Suprapubic skin (tissue), 3 donors: ENCODE measurements at regions not wholly inside any gene's neighbourhood (a gene's known extent, or its start where the extent isn't known, plus 50 kb on each side); places are given as distances from the start of the nearest gene placed in this dataset.

Experiments used
- POLR2A ChIP-seq, 2 donors: fragments of 450-650 bp; IDR thresholded peaks; one replicate each; pipeline ENCODE4 v1.6.1; 2017; ENCODE audit warnings: antibody characterized with exemption in 2 of 2, mild to moderate bottlenecking in 2 of 2, moderate library complexity in 2 of 2
- TF ChIP-seq, protein P1 (sequence below), 2 donors: fragments of 200-600 bp in 1 of 2; fragments of 450-650 bp in 1 of 2; sonication (generic) in 1 of 2; IDR thresholded peaks; one replicate each; pipeline ENCODE4 v1.5.1; 2016 to 2019; ENCODE audit warnings: antibody characterized with exemption in 2 of 2, mild to moderate bottlenecking in 1 of 2, moderate library complexity in 1 of 2

DNA sequence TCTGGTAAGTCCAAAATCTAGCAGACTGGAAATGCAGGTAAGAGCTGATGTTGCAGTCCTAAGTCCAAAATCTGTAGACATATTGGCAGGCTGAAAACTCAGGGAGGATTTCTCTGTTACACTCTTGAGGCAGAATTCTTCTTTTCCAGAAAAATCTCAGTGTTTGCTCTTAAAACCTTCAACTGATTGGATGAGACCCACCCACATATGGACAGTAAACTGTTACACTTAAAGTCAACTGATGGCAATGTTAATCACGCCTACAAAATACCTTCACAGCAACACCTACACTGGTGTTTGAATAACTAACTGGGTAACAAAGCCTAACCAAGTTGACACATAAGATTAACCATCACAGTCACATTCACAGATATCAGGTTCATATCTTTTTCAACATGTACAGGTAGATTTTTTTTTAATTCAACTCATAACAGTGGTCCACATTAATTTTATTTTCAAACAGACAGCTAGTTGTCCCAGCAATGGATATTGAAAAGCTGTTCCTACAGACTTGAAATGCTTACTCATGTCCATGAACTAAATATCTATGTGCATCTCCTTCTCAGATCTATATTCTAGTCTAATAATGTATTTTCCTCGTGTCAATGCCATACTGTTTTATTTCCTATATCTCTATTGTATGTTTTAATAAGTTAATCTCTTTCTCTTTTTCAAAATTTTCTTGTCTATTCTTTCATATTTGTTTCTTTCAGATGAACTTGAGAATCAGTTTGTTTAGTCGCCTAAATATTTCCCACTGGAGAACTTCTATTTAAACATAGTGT is 110.1 kb downstream of the TMPRSS5 start:
- TF ChIP-seq, protein P1, sequence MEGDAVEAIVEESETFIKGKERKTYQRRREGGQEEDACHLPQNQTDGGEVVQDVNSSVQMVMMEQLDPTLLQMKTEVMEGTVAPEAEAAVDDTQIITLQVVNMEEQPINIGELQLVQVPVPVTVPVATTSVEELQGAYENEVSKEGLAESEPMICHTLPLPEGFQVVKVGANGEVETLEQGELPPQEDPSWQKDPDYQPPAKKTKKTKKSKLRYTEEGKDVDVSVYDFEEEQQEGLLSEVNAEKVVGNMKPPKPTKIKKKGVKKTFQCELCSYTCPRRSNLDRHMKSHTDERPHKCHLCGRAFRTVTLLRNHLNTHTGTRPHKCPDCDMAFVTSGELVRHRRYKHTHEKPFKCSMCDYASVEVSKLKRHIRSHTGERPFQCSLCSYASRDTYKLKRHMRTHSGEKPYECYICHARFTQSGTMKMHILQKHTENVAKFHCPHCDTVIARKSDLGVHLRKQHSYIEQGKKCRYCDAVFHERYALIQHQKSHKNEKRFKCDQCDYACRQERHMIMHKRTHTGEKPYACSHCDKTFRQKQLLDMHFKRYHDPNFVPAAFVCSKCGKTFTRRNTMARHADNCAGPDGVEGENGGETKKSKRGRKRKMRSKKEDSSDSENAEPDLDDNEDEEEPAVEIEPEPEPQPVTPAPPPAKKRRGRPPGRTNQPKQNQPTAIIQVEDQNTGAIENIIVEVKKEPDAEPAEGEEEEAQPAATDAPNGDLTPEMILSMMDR (IDR thresholded peaks at IDR 0.05): no peak
- TF ChIP-seq POLR2A (IDR thresholded peaks at IDR 0.05): no peak
